Stimulated activated CD4-positive, alpha-beta T cell treated with anti-CD3 and anti-CD28 coated beads, Interleukin-2, amount 100 ng/mL, for 48 hours (primary cell): ENCODE measurements at regions not wholly inside any gene's neighbourhood (a gene's known extent, or its start where the extent isn't known, plus 50 kb on each side); places are given as distances from the start of the nearest gene placed in this dataset.

Source experiments
- DNase-seq, 2 donors: peaks; one replicate each; pipeline ENCODE4 v3.0.0-alpha.2; 2020

DNA sequence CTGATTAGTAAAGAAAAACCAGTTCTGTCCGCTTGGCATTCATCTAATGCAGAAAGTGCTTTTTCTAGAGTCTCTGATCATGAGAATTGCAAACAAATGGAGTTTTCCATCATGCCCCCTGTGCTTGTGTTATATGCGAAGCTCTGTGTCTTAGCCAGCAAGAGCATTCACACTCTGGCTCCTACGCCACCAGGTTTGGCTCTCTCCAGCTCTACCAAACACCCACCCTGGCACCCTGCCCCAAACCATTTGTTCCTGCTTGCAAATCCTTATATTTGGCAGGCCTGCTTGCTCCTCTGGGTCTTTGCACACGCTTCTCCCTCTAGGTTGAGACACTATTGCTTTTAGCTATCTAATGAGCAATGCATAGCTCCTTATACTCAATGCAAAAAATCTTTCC, 204.1 kb upstream of the CYRIA start:
- no peak for DNase-seq

- no peak for DNase-seq
Measured at GRCh38 chr2:16862471-16862870, 196.8 kb upstream of the CYRIA start.

GRCh38 chr2:16861530-16861929, 195.9 kb upstream of the CYRIA start:
- DNase-seq: no peak

DNA sequence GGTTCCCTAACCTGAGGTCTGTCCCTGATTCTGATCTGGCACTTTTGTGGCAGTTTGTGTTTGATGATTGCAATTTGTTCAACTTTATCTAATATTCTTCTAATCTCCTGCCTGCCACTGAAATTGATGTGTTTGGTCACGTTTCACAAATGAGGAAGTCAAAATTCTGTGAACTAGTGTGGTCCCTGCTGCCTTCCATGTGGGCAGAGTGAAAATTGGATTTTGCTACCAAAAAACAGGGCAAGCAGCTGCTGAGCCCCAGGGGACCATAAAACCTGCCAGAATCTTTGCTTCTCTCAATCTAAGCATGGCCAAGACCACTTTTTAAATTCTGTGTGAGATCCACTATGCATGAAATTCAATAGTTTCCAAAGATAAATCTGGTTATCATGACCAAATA, 195.5 kb upstream of the CYRIA start:
- DNase-seq: no peak

GRCh38 chr2:16860627-16861026, 195.0 kb upstream of the CYRIA start:
- DNase-seq: no peak

- DNase-seq: no peak
Measured at GRCh38 chr2:16855183-16855582, 189.5 kb upstream of the CYRIA start.

GRCh38 chr2:16853088-16853487, 187.5 kb upstream of the CYRIA start:
- DNase-seq: no peak

GRCh38 chr2:16852651-16853050, 187.0 kb upstream of the CYRIA start:
- no peak for DNase-seq

GRCh38 chr2:16851126-16851525, 185.5 kb upstream of the CYRIA start:
- DNase-seq: no peak

GRCh38 chr2:16840496-16841172, 175.0 kb upstream of the CYRIA start:
- no peak for DNase-seq

- no peak for DNase-seq
Measured at GRCh38 chr2:16832910-16833309, 167.3 kb upstream of the CYRIA start.

GRCh38 chr2:16828828-16829160, 163.2 kb upstream of the CYRIA start:
- DNase-seq: no peak

DNA sequence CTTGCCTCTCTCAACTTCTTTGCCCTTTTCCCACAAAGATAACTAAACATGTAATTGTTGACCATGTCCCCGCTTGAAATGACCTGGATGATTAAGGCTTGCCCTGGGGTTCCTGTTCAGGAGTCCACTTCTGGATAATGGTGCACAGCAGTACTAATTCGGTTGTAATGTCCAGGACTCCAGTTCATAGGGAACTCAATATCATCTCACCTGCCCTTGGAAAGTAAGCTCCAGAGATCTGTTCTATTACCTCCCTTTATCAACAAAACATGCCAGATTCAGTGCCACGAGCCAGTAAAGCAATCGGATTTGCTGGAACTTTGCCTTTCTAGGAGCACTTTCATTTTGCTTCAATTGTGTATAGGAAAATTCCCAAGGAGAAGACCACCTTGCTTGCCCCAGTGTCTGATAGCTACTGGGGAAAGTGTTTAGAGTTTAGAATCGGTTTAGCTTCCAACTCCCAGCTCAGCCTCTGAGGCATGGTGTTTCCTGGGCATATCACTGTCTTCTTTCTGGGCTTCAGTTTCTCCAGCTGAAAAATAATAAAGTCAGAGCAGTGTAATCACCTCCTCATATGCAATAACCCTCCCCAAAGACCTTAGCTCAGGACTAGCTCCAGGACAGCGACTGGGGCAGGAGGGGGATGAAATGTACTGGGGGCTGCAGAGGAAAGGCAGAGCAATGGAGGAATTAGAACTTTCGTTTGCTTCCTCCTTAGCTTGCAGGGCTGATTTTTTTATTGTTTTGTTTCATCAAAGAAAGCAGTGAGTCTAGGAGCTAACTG, 162.6 kb upstream of the CYRIA start:
- DNase-seq: no peak

DNA sequence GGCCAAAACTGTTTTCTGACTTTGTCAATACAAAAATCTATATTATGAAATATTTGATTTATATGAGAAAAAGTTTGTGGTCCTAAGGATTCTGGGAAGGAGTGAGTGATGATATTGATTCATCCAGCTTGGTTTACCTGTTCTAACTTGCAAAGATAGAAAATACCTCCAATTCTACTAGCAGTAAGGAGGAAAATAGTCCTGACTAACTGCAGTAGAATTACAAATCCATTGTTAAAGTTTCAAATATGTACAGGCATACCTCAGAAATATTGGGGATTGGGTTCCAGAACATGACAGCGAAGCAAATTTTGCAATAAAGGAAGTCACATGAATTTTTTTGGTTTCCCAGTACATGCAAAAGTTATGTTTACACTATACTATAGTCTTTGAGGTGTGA, 158.8 kb upstream of the CYRIA start:
- DNase-seq: no peak

DNA sequence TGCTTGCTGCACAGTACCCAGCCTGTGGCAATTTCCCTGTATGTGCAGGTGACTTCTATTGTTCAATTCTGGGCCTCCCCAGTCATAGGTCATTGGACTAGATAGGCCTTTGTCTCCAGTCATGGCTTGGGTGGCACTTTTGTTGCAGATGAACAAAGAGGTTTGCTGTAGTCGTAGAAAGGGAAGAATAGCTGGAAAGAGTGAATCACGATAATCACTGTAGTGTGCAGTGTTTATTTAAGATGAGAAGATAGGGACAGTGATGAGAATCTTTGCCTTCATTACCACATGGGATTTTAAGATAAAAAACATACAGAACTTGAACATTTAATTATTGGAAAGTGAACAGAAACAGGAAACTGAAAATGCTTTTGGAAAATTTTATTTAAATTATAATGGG, 156.1 kb upstream of the CYRIA start:
- no peak for DNase-seq

GRCh38 chr2:16818203-16818556, 152.5 kb upstream of the CYRIA start:
- DNase-seq: no peak

DNA sequence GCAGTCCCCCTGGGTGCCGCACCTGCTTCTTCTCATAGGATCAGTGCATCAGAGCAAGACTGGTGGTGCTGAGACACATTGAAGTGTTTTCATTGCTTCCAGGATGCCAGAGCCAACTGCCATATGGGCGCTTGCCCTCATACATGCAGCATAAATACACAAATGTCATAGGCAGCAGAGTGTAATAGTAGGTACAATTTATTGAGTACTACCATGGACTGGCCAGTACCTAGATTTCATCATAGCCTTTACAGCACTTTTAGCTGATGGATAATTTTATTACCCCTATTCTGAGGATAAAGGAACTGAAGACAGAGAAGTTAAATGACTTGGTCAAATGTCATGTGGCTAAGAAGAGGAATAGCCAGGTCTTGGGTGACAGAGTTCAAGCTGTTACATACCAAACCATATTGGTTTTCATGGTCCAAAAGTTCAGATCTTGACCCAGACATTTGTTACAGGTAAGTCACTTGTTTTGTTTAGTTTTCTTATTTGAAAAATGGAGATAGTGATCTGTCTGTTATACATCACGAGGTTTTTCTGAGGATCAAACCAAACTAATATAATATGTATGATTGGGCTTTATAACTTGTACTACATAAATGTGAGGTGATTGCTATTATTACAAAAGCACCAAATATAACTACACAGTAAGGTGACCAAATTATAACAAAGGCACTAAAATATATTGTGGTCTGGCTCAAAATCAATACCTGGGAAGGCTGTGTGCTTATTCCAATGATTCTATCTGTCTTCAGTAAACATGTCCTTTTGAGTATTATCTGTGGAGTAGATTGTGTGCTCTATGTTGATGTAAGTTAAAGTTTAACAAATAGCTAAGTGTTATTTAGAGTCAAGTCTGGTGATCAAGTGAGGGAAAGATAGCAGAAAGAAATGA, 151.9 kb upstream of the CYRIA start:
- no peak for DNase-seq

GRCh38 chr2:16816522-16816921, 150.9 kb upstream of the CYRIA start:
- DNase-seq: no peak

- DNase-seq: no peak
Measured at GRCh38 chr2:16816016-16816415, 150.4 kb upstream of the CYRIA start.

GRCh38 chr2:16813593-16813992, 148.0 kb upstream of the CYRIA start:
- no peak for DNase-seq

DNA sequence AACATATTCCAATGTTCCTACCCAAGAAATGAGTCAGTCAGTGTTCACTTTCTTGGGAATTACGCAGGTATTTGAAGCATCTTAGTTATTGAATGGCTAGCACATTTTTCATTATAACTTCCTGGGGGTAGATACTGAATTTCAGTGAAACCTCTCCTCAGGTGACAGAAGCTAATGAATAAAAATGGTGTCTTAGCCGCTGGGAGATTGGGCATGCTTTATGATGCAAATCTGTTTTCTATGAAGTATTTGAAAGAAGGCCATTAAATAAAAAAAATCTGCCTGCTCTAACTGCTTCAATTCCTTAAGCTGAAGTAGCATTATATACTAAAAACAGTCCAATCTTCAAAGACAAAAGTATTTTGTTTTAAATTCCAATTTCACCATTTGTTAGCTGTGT, 132.8 kb upstream of the CYRIA start:
- no peak for DNase-seq

DNA sequence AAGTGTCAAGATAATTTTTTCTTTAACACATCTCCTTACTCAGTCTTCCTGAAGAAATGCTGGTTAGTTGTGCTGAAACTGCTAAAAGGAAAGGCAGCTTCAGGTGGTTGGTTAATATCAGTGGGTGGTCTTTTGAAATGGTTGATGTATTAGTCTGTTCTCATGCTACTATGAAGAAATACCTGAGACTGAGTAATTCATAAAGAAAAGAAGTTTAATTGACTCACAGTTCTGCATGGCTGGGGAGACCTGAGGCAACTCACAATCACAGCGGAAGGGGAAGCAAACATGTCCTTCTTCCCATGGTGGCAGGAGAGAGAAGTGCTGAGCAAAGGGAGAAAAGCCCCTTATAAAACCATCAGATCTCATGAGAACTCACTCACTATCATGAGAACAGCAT, 125.9 kb upstream of the CYRIA start:
- DNase-seq: no peak

GRCh38 chr2:16785149-16785548, 119.5 kb upstream of the CYRIA start:
- no peak for DNase-seq

DNA sequence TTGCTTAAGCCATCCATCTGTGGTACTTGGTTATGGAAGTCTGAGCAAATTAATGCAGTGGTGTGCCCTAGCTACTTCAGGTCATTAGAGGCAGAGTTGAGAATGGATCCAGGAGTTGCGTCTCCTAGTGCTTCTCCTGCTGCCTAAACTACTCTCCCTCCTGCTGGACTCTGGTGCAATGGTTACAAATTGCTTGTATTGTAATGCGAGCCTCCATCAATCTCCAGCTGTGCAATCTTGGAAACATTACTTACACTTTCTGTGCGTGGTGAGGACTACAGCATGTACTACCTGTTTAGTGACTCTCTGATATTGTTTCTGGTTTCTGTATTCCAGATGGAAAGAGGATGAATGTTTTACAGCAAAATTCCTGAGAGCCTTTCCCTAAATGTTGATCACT, 119.0 kb upstream of the CYRIA start:
- no peak for DNase-seq
